ENCODE measurements at regions not wholly inside any gene's neighbourhood (a gene's known extent, or its start where the extent isn't known, plus 50 kb on each side); places are given as distances from the start of the nearest gene placed in this dataset.

DNA sequence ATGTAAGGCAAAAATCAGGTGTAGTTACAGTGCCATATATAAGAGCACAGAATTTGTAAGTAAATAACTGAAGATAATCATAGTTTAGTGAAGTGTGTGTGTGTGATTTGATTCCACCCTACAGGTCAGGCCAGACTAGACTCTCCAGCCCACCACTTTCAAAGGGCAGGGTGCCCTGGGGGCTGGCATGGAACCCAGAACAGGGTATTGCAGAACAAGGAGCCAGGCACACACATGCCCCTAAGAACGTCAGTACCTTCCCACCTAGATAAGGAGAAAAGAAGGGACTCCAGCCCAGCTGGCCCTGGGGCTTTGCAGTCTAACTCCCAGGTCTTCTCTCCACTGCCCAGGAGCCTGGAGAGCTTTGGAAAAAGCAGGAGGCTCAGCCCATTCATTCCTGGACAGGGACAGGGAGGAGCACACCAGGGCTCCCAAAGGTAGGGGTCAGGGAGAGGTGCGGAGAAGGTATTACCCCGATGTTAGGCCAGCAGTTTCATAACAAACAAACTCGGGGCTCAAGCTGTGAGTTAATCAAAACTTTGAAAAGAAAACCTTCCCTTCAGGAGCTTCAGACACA, 149.7 kb upstream of the VANGL1 start:
- no peak for TF ChIP-seq CTCF (IDR thresholded peaks at IDR 0.05)
- TF ChIP-seq POLR2A (IDR thresholded peaks at IDR 0.05), result no peak
- no peak for TF ChIP-seq EP300 (IDR thresholded peaks at IDR 0.05)
- no peak for TF ChIP-seq POLR2AphosphoS5 (IDR thresholded peaks at IDR 0.05)
